ENCODE measurements at regions not wholly inside any gene's neighbourhood (a gene's known extent, or its start where the extent isn't known, plus 50 kb on each side); places are given as distances from the start of the nearest gene placed in this dataset.

DNA sequence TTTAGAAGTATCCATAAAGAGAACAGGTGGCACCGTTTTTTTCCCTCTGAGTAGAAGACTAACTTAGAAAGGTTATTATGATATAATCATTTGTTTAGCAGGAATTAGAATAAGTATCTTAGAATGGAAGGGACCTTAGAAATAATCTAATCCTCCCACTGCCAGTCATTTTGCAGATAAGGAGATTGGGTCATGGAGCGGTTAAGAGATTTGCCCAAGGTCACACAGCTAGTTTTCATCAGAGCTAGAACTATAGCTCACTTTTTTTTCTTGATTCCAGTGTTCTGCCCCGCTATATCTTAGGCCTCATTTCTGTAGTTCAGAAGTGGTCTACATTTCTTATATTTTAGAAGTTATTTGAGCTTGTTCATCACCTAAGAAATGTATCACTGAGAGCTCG lies 139.6 kb downstream of the PRL start:
- no peak for TF ChIP-seq POLR2A (IDR thresholded peaks at IDR 0.05)
- TF ChIP-seq, protein P1, sequence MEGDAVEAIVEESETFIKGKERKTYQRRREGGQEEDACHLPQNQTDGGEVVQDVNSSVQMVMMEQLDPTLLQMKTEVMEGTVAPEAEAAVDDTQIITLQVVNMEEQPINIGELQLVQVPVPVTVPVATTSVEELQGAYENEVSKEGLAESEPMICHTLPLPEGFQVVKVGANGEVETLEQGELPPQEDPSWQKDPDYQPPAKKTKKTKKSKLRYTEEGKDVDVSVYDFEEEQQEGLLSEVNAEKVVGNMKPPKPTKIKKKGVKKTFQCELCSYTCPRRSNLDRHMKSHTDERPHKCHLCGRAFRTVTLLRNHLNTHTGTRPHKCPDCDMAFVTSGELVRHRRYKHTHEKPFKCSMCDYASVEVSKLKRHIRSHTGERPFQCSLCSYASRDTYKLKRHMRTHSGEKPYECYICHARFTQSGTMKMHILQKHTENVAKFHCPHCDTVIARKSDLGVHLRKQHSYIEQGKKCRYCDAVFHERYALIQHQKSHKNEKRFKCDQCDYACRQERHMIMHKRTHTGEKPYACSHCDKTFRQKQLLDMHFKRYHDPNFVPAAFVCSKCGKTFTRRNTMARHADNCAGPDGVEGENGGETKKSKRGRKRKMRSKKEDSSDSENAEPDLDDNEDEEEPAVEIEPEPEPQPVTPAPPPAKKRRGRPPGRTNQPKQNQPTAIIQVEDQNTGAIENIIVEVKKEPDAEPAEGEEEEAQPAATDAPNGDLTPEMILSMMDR (IDR thresholded peaks at IDR 0.05): no peak

Data from heart left ventricle (tissue), 13 donors.